ENCODE measurements at regions not wholly inside any gene's neighbourhood (a gene's known extent, or its start where the extent isn't known, plus 50 kb on each side); places are given as distances from the start of the nearest gene placed in this dataset.

DNA sequence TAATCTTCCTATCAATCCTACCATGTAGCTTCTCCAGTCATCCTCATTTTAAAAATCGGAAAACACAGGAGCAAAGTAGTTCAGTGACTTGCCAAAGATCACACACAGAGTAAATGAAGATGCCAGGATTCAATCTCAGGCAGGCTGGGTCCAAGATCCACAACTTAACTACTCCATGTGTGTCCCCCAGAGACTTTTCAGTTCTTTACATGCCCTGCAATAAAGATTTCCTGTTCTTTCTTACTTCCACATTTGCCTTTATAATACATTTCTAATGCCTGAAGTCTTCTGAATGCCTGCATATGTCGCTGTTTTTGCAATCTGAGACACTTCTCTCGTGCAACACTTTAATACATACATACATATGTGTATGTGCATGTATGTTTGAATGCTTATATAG, 121.7 kb upstream of the MARCKS start:
- H3K27ac ChIP-seq, result no peak overlapping the region
- TF ChIP-seq, protein P1, sequence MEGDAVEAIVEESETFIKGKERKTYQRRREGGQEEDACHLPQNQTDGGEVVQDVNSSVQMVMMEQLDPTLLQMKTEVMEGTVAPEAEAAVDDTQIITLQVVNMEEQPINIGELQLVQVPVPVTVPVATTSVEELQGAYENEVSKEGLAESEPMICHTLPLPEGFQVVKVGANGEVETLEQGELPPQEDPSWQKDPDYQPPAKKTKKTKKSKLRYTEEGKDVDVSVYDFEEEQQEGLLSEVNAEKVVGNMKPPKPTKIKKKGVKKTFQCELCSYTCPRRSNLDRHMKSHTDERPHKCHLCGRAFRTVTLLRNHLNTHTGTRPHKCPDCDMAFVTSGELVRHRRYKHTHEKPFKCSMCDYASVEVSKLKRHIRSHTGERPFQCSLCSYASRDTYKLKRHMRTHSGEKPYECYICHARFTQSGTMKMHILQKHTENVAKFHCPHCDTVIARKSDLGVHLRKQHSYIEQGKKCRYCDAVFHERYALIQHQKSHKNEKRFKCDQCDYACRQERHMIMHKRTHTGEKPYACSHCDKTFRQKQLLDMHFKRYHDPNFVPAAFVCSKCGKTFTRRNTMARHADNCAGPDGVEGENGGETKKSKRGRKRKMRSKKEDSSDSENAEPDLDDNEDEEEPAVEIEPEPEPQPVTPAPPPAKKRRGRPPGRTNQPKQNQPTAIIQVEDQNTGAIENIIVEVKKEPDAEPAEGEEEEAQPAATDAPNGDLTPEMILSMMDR (conservative IDR thresholded peaks at IDR 0.05), result no peak

DNA sequence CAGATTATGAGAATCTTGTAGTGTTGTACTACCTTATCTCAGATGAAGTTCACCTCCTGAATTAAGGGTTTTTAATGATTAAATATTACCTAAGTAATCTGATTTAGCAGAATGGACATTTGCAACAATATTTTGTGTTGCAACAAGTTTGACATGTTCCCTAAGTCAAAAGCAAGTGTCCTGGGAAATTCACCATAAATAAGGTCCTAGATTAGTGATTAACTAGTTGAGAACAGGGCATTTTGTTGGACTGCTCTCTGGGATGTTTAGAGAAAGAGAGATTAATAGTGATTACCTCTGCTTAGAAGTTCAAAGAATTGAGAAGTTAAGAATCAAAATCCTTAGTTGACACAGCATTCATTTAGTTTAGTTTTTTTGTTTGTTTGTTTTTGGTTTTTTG, 120.2 kb upstream of the MARCKS start:
- TF ChIP-seq, protein P1 (conservative IDR thresholded peaks at IDR 0.05), result no peak

DNA sequence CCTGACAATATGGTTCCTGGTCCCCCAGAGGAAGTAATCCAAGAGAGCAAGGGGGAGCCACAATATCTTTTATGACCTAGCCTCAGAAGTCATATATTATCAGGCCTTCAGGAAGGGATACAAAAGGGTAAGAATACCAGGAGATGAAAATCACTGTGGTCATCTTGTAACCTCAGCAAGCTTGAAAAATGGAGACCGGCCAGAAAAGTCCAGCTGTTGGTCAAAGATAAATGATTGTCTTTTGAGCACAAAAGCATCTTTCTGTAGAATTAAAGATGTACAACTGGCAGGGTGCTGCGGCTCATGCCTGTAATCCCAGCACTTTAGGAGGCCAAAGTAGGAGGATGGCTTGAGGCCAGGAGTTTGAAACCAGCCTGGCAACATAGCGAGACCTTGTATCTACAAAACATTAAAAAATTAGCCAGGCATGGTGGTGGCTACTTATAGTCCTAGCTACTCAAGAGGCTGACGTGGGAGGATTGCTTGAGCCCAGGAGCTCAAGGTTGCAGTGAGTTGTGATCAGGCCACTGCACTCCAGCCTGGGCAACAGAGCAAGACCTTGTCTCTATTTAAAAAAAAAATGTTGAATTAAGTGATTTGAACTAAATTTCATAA, 118.0 kb upstream of the MARCKS start:
- H3K27ac ChIP-seq, result no peak overlapping the region
- TF ChIP-seq, protein P1 (conservative IDR thresholded peaks at IDR 0.05), result no peak

More for the DNA sequence above, 120.2 kb upstream of the MARCKS start:
- no peak overlapping the region for H3K27ac ChIP-seq

DNA sequence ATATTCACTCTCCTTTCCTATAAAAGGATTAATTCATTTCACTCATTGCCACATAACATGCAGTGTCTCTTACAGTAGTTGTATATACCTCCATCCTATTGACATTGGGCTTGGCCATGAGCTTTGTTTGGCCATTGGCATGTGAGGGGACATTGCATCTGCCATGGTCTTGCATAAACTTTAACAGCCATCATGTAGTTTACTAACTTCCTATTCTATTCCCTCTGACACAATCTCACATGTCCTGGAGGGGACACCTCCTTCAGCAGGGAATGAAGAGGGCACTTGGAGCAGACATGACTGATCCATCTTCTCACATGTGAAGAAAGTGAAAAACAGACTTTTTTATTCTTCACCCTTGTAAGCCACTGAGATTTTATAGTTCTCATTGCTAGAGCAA, 115.5 kb upstream of the MARCKS start:
- H3K27ac ChIP-seq, result no peak overlapping the region
- TF ChIP-seq, protein P1 (conservative IDR thresholded peaks at IDR 0.05), result no peak

DNA sequence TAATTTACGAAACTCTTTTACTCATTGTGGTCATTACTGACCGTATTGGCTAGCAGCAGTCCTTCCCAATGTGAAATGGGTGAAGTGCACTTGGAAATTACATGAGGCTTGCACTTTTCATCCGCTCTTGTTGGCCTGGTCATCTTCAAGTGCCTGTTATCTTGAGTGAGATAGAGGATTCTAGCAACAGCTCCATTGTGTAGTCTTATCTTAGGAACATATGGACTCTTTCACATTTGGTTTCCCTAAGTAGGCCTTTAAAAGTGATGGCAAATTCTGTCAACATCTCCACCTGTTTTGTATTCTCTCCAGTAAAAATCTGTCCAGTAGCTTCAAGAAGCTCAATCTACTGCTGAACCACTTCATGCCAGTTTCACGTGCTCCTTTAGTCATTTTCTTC, 114.8 kb upstream of the MARCKS start:
- H3K27ac ChIP-seq, result no peak overlapping the region
- TF ChIP-seq, protein P1 (conservative IDR thresholded peaks at IDR 0.05), result no peak

DNA sequence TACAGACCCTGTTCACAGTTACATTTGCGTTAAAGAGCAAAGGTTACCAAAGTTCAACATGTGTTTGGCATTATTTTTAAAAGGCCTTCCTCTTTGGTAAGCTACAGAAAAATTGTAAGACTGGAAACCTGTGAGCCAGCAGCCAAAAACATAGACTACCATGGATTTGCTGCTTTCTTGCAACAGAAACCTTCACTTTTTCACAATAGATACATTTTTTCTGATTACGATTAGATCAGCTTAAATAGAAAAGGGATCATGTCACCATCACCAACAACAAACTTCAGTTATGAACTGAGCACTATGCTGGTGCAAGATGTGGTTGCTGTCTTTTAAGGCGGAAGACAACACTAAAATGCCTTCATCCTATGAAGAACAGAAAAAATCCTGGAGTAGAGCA, 112.3 kb upstream of the MARCKS start:
- TF ChIP-seq, protein P1 (conservative IDR thresholded peaks at IDR 0.05), result no peak
- no peak overlapping the region for H3K27ac ChIP-seq

DNA sequence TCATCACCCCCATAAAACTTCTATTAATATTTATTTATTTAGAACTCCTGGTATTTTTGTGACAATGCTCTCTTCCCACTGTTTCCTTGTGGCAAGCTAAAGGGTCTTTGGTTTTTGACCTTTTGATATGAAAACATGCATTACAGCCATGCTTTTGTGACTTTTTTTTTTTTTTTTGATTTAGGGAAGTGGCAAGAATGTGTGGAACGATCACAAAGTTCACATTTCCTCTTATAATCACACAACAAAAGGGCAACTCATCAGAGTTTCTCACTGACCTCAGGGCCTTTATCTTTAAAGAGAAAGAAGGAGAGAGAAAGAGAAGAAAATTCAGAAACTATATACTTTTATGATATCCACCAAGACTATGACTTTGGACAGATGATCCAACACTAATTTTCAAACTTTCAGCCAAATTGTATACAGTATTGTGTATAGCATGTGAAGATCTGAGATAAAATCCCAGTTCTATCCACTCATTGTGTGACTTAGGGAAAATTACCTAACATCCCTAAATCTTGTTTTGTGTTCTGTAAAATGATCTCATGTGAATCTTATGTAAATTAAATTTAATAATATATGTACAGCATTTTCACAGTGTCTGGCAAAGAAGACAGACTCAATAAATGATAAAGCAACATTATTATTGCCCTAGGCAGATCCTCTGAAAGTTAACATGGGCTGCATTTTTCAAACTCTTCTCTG, 106.8 kb upstream of the MARCKS start:
- H3K27ac ChIP-seq, result no peak overlapping the region
- TF ChIP-seq, protein P1 (conservative IDR thresholded peaks at IDR 0.05), result no peak
